Rectal smooth muscle tissue (tissue), 1 donor: ENCODE measurements at regions not wholly inside any gene's neighbourhood (a gene's known extent, or its start where the extent isn't known, plus 50 kb on each side); places are given as distances from the start of the nearest gene placed in this dataset.

Experiments
- H3K27ac ChIP-seq: one replicate; pipeline ENCODE4 v1.7.0; 2013; ENCODE audit warnings: low read depth, low read length, inconsistent platforms
- H3K27me3 ChIP-seq: one replicate; pipeline ENCODE4 v1.7.0; 2013; ENCODE audit warnings: low read length; ENCODE audit not compliant: control insufficient read depth, insufficient read depth
- H3K36me3 ChIP-seq: one replicate; pipeline ENCODE4 v1.7.0; 2013; ENCODE audit warnings: low read length; ENCODE audit not compliant: control insufficient read depth, insufficient read depth
- H3K4me1 ChIP-seq: one replicate; pipeline ENCODE4 v1.7.0; 2013; ENCODE audit warnings: low read length; ENCODE audit not compliant: control insufficient read depth, insufficient read depth
- H3K4me3 ChIP-seq: one replicate; pipeline ENCODE4 v1.7.0; 2013; ENCODE audit warnings: low read length
- H3K9ac ChIP-seq: one replicate; pipeline ENCODE4 v1.7.0; 2013; ENCODE audit warnings: low read length

DNA sequence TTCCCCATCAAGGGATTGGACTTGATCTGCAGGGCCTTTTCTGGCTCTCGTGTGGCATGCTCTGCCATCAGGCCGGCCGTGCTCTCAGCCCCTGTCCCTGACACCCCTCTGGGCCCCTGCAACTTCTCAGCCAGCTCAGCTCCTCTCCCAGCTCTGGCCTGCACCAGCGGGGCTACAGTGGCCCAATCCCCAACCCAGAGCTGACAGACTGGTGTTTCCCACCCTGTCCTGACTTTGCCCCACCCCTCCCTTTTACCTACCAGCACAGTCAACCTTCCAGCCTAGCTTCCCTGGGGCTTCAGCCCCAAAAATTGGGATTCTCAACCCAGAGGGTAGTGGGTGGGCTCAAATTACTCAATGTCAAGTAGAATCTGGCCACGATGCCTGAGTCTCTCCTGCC lies 149.3 kb downstream of the SYF2 start:
- Histone ChIP-seq H3K36me3 (no peaks in the 10 kb centered on the region), H3K9ac (no peak overlapping the region), H3K4me3 (no peak overlapping the region), H3K27me3 (no peaks in the 10 kb centered on the region), H3K27ac (no peak overlapping the region), H3K4me1 (no peaks in the 10 kb centered on the region)

- Histone ChIP-seq H3K27ac (no peak overlapping the region), H3K27me3 (no peaks in the 10 kb centered on the region), H3K36me3 (no peaks in the 10 kb centered on the region), H3K4me1 (no peaks in the 10 kb centered on the region), H3K4me3 (no peak overlapping the region), H3K9ac (no peak overlapping the region)
Measured at GRCh38 chr1:25082216-25082899, 149.9 kb downstream of the SYF2 start.

GRCh38 chr1:25081496-25081895 lies 150.8 kb downstream of the SYF2 start:
- no peaks in the 10 kb centered on the region for H3K4me1 ChIP-seq
- H3K4me3 ChIP-seq = no peak overlapping the region
- no peaks in the 10 kb centered on the region for H3K27me3 ChIP-seq
- H3K9ac ChIP-seq = no peak overlapping the region
- no peaks in the 10 kb centered on the region for H3K36me3 ChIP-seq
- no peak overlapping the region for H3K27ac ChIP-seq

- Histone ChIP-seq H3K27me3 (no peaks in the 10 kb centered on the region), H3K4me1 (no peaks in the 10 kb centered on the region), H3K36me3 (no peaks in the 10 kb centered on the region), H3K27ac (no peak overlapping the region), H3K4me3 (no peak overlapping the region), H3K9ac (no peak overlapping the region)
Measured at GRCh38 chr1:25080294-25081209, 150.5 kb upstream of the RUNX3 start.

DNA sequence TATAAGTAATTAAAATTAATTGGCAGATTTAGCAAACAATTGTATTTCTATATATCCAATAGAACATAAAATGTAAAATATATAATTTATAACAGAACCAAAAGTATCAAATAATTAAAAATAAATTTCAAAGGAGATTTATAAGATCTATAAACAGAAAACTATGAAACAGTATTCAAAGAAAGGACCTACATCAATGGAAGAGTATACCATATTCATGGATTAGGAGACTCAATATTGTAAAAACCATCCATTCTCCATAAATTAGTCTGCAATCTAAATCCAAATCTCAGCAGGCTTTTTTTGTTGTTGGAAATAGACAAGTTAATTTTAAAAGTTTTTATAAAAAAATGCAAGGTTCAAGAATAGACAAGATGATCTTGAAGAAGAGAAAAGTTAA lies 149.0 kb upstream of the RUNX3 start:
- Histone ChIP-seq H3K4me3 (no peak overlapping the region), H3K27me3 (no peaks in the 10 kb centered on the region), H3K27ac (no peak overlapping the region), H3K4me1 (no peaks in the 10 kb centered on the region), H3K9ac (no peak overlapping the region), H3K36me3 (no peaks in the 10 kb centered on the region)

DNA sequence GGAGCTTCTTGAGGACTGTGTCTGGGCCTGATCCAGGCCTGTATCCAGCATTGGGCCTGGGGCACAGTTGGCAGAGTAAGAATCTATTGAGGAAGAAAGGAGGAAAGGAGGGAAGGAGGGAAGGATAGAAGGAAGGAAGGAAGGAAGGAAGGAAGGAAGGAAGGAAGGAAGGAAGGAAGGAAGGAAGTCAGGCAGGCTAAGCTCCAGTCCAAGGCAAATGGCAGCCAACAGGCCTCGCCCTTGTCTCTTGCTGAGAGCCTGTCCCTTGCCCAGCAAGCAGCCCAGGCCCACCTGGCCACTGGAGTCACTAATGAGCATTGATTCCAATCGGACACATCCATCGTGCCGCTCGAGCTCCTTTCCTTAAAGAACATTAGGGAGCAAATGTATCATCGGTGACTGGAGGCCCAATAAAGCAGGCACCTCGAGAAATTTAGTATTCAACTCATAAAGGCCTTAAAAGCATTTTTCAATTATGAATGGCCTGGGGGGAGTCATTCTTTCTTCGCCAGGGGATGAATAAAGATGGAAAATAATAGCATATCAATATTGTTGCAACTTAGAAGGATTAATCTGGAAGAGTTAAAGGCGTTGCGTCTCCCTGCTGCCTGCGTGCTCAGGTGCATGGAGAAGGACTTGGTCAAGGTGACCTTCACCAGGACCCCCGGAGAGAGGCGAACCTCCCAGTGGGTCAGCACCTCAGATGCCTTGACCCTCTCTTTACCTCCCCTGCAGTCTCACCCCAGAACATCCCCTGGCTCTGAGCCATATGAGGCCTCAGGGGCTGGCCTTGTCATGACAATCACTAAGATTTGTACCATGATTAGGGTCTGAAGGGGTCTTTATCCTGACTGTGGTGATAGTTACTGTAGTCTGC lies 144.5 kb upstream of the RUNX3 start:
- Histone ChIP-seq H3K27ac (no peak overlapping the region), H3K4me3 (no peak overlapping the region), H3K36me3 (no peaks in the 10 kb centered on the region), H3K9ac (no peak overlapping the region), H3K27me3 (no peaks in the 10 kb centered on the region), H3K4me1 (no peaks in the 10 kb centered on the region)

DNA sequence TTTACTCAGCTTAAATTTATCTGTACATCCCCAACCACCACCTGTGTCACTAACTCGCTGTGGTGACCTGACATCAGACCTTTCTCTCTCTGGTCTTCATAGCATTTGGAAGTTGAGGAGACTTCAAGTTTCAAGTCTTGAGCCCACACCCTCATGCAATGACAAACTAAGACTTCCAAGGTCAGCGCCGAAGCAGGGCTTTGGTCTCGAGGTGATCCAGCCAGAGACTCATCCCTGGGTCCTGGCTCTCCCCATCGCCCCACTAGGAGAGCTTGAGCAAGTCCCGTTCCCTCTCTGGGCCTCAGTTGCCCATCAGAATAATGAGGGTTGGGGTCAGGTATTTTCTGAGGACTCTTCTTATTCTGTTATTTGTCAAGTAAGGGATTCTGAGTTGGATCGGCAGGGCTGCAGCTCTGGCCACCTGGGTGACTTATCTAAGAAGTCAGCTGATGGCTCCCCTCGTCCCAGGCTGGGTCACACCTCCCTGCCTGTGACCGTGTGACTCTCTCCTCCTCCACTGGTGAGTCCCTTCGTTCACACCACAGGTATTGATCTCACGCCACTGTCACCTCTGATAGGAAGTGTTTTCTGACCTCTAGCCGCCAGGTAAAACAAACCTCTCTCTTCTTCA lies 143.7 kb upstream of the RUNX3 start:
- Histone ChIP-seq H3K4me3 (no peak overlapping the region), H3K27ac (no peak overlapping the region), H3K4me1 (no peaks in the 10 kb centered on the region), H3K9ac (no peak overlapping the region), H3K36me3 (no peaks in the 10 kb centered on the region), H3K27me3 (no peaks in the 10 kb centered on the region)

DNA sequence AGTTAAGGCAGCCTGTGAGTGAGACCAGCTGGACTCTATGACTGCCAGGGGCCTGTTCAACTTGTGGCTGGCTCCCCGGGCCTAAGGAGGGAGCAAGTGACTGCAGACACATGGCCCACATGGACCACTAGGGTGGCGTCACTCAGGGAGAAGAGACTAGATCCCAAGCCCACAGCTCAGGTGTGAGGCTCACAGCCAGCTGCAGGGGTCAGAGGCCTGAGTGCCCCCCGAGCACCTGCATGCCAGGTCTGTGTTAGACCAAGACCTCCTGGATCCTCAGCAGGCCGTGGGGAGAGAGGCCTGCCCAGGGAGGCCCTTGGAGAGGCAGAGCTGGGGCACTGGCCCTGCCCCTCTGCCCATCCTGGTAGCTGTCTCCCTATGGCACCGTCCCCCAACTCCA lies 142.4 kb upstream of the RUNX3 start:
- Histone ChIP-seq H3K36me3 (no peaks in the 10 kb centered on the region), H3K9ac (no peak overlapping the region), H3K4me1 (no peaks in the 10 kb centered on the region), H3K4me3 (no peak overlapping the region), H3K27ac (no peak overlapping the region), H3K27me3 (no peaks in the 10 kb centered on the region)

- H3K4me3 ChIP-seq = no peak overlapping the region
- H3K27me3 ChIP-seq = no peaks in the 10 kb centered on the region
- H3K4me1 ChIP-seq = no peaks in the 10 kb centered on the region
- no peaks in the 10 kb centered on the region for H3K36me3 ChIP-seq
- no peak overlapping the region for H3K27ac ChIP-seq
- no peak overlapping the region for H3K9ac ChIP-seq
Measured at GRCh38 chr1:25068829-25069228, 138.8 kb upstream of the RUNX3 start.

GRCh38 chr1:25068316-25068715 lies 138.2 kb upstream of the RUNX3 start:
- H3K9ac ChIP-seq = no peak overlapping the region
- no peaks in the 10 kb centered on the region for H3K27me3 ChIP-seq
- no peaks in the 10 kb centered on the region for H3K4me1 ChIP-seq
- H3K4me3 ChIP-seq = no peak overlapping the region
- H3K36me3 ChIP-seq = no peaks in the 10 kb centered on the region
- no peak overlapping the region for H3K27ac ChIP-seq

- Histone ChIP-seq H3K36me3 (no peaks in the 10 kb centered on the region), H3K4me1 (no peaks in the 10 kb centered on the region), H3K4me3 (no peak overlapping the region), H3K27me3 (no peaks in the 10 kb centered on the region), H3K9ac (no peak overlapping the region), H3K27ac (no peak overlapping the region)
Measured at GRCh38 chr1:25067518-25068251, 137.6 kb upstream of the RUNX3 start.
